Upper lobe of left lung (tissue), 4 donors: ENCODE measurements at regions not wholly inside any gene's neighbourhood (a gene's known extent, or its start where the extent isn't known, plus 50 kb on each side); places are given as distances from the start of the nearest gene placed in this dataset.

Source experiments
- EP300 ChIP-seq, 4 donors: sonication (generic); formaldehyde crosslinking; IDR thresholded peaks; one replicate each; pipeline ENCODE4 v1.5.1; 2017; ENCODE audit warnings: antibody characterized with exemption in 4 of 4, control low read depth in 2 of 4
- POLR2A ChIP-seq, 4 donors: fragments of 450-650 bp; IDR thresholded peaks; one replicate each; pipeline ENCODE4 v1.5.1; 2016 to 2017; ENCODE audit warnings: antibody characterized with exemption in 4 of 4, mild to moderate bottlenecking in 2 of 4
- TF ChIP-seq, protein P1 (sequence below), 6 experiments: fragments of 450-650 bp in 4 of 6; fragments of 200-600 bp in 2 of 6; sonication (generic) in 2 of 6; IDR thresholded peaks; one replicate each; pipeline ENCODE4 v1.5.1; 2016 to 2019; ENCODE audit warnings: antibody characterized with exemption in 6 of 6

DNA sequence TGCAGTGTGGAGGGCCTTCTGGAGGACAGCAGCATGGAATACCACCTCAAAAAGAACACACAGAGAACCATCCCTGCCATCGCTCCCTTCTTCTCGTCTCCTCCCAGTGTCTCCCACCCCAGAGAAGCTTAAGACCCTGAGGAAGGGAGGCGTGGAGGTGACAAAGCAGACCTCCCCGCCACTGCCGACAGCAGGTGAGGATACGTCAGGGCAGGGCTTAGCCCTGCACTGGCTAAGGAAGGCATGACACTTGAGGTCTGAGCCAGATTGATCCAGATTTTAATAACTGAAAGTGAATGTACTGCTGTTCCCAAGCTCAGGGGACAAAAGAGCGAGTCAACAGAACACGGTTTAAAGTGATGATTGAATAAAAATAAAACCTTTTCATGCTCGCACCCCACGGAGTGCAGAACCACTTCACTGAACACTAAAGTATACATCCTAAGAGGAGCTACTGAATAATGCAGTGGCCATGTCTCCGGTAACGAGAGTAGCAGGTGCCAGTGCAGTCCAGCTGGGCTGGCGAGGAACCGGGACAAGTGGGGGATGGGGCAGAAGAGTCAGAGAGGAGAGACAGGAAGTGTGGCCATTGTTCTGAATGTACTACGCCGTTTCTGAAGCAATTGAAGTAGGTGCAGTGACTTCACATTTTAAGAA, 391.0 kb downstream of the CDH2 start:
- TF ChIP-seq, protein P1, sequence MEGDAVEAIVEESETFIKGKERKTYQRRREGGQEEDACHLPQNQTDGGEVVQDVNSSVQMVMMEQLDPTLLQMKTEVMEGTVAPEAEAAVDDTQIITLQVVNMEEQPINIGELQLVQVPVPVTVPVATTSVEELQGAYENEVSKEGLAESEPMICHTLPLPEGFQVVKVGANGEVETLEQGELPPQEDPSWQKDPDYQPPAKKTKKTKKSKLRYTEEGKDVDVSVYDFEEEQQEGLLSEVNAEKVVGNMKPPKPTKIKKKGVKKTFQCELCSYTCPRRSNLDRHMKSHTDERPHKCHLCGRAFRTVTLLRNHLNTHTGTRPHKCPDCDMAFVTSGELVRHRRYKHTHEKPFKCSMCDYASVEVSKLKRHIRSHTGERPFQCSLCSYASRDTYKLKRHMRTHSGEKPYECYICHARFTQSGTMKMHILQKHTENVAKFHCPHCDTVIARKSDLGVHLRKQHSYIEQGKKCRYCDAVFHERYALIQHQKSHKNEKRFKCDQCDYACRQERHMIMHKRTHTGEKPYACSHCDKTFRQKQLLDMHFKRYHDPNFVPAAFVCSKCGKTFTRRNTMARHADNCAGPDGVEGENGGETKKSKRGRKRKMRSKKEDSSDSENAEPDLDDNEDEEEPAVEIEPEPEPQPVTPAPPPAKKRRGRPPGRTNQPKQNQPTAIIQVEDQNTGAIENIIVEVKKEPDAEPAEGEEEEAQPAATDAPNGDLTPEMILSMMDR (IDR thresholded peaks at IDR 0.05): no peak
- TF ChIP-seq POLR2A (IDR thresholded peaks at IDR 0.05) (no peak), EP300 (IDR thresholded peaks at IDR 0.05) (no peak)
